Effector memory CD8-positive, alpha-beta T cell (primary cell): ENCODE measurements at regions not wholly inside any gene's neighbourhood (a gene's known extent, or its start where the extent isn't known, plus 50 kb on each side); places are given as distances from the start of the nearest gene placed in this dataset.

Experiments used
- ATAC-seq: fragments of 150-1000 bp; cut with Tn5 transposase; replicated peaks from 2 replicates; pipeline ENCODE4 v1.10.0; 2021; ENCODE audit warnings: mild to moderate bottlenecking, moderate library complexity
- DNase-seq, 3 experiments: peaks; one replicate each; pipeline ENCODE4 v3.0.0; 2021
- H3K27ac Mint-ChIP-seq, 2 donors: one replicate each; pipeline ENCODE4 v1.8.0; 2022; ENCODE audit warnings: mild to moderate bottlenecking in 2 of 2, mixed read lengths in 2 of 2, moderate library complexity in 2 of 2
- H3K27me3 Mint-ChIP-seq, 2 donors: one replicate each; pipeline ENCODE4 v1.8.0; 2022; ENCODE audit warnings: mixed read lengths in 2 of 2
- H3K36me3 Mint-ChIP-seq: one replicate; pipeline ENCODE4 v1.8.0; 2022; ENCODE audit warnings: mild to moderate bottlenecking, moderate library complexity, mixed read lengths; ENCODE audit not compliant: insufficient read depth
- H3K4me1 Mint-ChIP-seq, 2 donors: one replicate each; pipeline ENCODE4 v1.8.0; 2022; ENCODE audit warnings: low read depth in 2 of 2, mixed read lengths in 2 of 2
- H3K4me3 Mint-ChIP-seq, 2 donors: one replicate each; pipeline ENCODE4 v1.8.0; 2022; ENCODE audit warnings: mild to moderate bottlenecking in 2 of 2, mixed read lengths in 2 of 2, moderate library complexity in 2 of 2
- H3K9me3 Mint-ChIP-seq, 2 donors: one replicate each; pipeline ENCODE4 v1.8.0; 2022; ENCODE audit warnings: mixed read lengths in 2 of 2

GRCh38 chr6:33958526-33959328 lies 154.9 kb upstream of the MLN start:
- Mint-ChIP-seq H3K36me3 (peaks cover 3% of the 10 kb centered on the region), H3K27me3 (peaks cover 19 to 83% of the 10 kb centered on the region in 2 donors)
- no peak for ATAC-seq

GRCh38 chr6:33957892-33958525 lies 154.2 kb upstream of the MLN start:
- Mint-ChIP-seq H3K9me3 (no peaks in the 10 kb centered on the region), H3K4me3 (no peak overlapping the region), H3K27ac (no peak overlapping the region), H3K27me3 (peaks cover 26 to 83% of the 10 kb centered on the region in 2 donors), H3K4me1 (peaks cover 19 to 27% of the 10 kb centered on the region in 2 donors), H3K36me3 (peaks cover 3% of the 10 kb centered on the region)
- DNase-seq (no peak), ATAC-seq (no peak)

More at GRCh38 chr6:33958526-33959328, 154.9 kb upstream of the MLN start:
- H3K9me3 Mint-ChIP-seq: no peaks in the 10 kb centered on the region
- H3K4me1 Mint-ChIP-seq: peaks cover 20 to 28% of the 10 kb centered on the region in 2 donors
- DNase-seq: no peak
- no peak overlapping the region for H3K27ac Mint-ChIP-seq
- no peak overlapping the region for H3K4me3 Mint-ChIP-seq

GRCh38 chr6:33957131-33957891 lies 153.5 kb upstream of the MLN start:
- no peak overlapping the region for H3K4me3 Mint-ChIP-seq
- ATAC-seq: no peak
- H3K27ac Mint-ChIP-seq: no peak overlapping the region
- peaks cover 3% of the 10 kb centered on the region for H3K36me3 Mint-ChIP-seq
- no peaks in the 10 kb centered on the region for H3K9me3 Mint-ChIP-seq
- no peak for DNase-seq
- H3K4me1 Mint-ChIP-seq: peaks cover 17 to 24% of the 10 kb centered on the region in 2 donors
- peaks cover 29 to 83% of the 10 kb centered on the region in 2 donors for H3K27me3 Mint-ChIP-seq

- Mint-ChIP-seq H3K36me3 (peaks cover 3% of the 10 kb centered on the region), H3K27ac (no peak overlapping the region), H3K4me1 (peaks cover 17 to 24% of the 10 kb centered on the region in 2 donors), H3K4me3 (no peak overlapping the region), H3K9me3 (no peaks in the 10 kb centered on the region), H3K27me3 (peaks cover 29 to 79% of the 10 kb centered on the region in 2 donors)
- no peak for ATAC-seq
- DNase-seq: no peak
Observed at GRCh38 chr6:33956206-33956605, 152.4 kb upstream of the MLN start.

GRCh38 chr6:33955566-33955965 lies 151.8 kb upstream of the MLN start:
- H3K4me1 Mint-ChIP-seq: peaks cover 17 to 24% of the 10 kb centered on the region in 2 donors
- no peak for DNase-seq
- ATAC-seq: no peak
- H3K9me3 Mint-ChIP-seq: no peaks in the 10 kb centered on the region
- peaks cover 29 to 74% of the 10 kb centered on the region in 2 donors for H3K27me3 Mint-ChIP-seq
- no peak overlapping the region for H3K4me3 Mint-ChIP-seq
- H3K27ac Mint-ChIP-seq: no peak overlapping the region
- peaks cover 3% of the 10 kb centered on the region for H3K36me3 Mint-ChIP-seq

GRCh38 chr6:33954453-33954852 lies 150.7 kb upstream of the MLN start:
- Mint-ChIP-seq H3K36me3 (peaks cover 3% of the 10 kb centered on the region), H3K9me3 (no peaks in the 10 kb centered on the region), H3K27ac (no peak overlapping the region), H3K4me3 (no peak overlapping the region), H3K4me1 (peaks cover 17 to 24% of the 10 kb centered on the region in 2 donors), H3K27me3 (peaks cover 29 to 73% of the 10 kb centered on the region in 2 donors)
- no peak for DNase-seq
- ATAC-seq: no peak

GRCh38 chr6:33953171-33953570 lies 149.4 kb upstream of the MLN start:
- ATAC-seq (no peak), DNase-seq (no peak)
- Mint-ChIP-seq H3K27ac (no peak overlapping the region), H3K36me3 (peaks cover 3% of the 10 kb centered on the region), H3K27me3 (peaks cover 22 to 75% of the 10 kb centered on the region in 2 donors), H3K4me1 (peaks cover 16 to 18% of the 10 kb centered on the region in 2 donors), H3K4me3 (no peak overlapping the region), H3K9me3 (no peaks in the 10 kb centered on the region)

- Mint-ChIP-seq H3K27ac (no peak overlapping the region), H3K9me3 (no peaks in the 10 kb centered on the region), H3K4me3 (no peak overlapping the region), H3K36me3 (peaks cover under 1% of the 10 kb centered on the region), H3K27me3 (peaks cover 17 to 63% of the 10 kb centered on the region in 2 donors), H3K4me1 (peaks cover 10 to 11% of the 10 kb centered on the region in 2 donors)
- no peak for ATAC-seq
- no peak for DNase-seq
Observed at GRCh38 chr6:33952016-33952415, 148.2 kb upstream of the MLN start.

- H3K27ac Mint-ChIP-seq: no peak overlapping the region
- no peaks in the 10 kb centered on the region for H3K9me3 Mint-ChIP-seq
- no peak overlapping the region for H3K4me3 Mint-ChIP-seq
- no peaks in the 10 kb centered on the region for H3K36me3 Mint-ChIP-seq
- H3K4me1 Mint-ChIP-seq: peaks cover 5 to 9% of the 10 kb centered on the region in 2 donors
- no peak for DNase-seq
- no peak for ATAC-seq
- peaks cover 11 to 55% of the 10 kb centered on the region in 2 donors for H3K27me3 Mint-ChIP-seq
Observed at GRCh38 chr6:33950891-33951889, 147.4 kb upstream of the MLN start.

GRCh38 chr6:33950472-33950881 lies 146.7 kb upstream of the MLN start:
- no peak for ATAC-seq
- Mint-ChIP-seq H3K27ac (no peak overlapping the region), H3K36me3 (no peaks in the 10 kb centered on the region), H3K27me3 (peaks cover 11 to 49% of the 10 kb centered on the region in 2 donors), H3K9me3 (no peaks in the 10 kb centered on the region), H3K4me1 (peaks cover 5 to 9% of the 10 kb centered on the region in 2 donors), H3K4me3 (no peak overlapping the region)
- DNase-seq: no peak

GRCh38 chr6:33949877-33950435 lies 146.2 kb upstream of the MLN start:
- DNase-seq: no peak
- Mint-ChIP-seq H3K27ac (no peak overlapping the region), H3K4me1 (peaks cover 5 to 7% of the 10 kb centered on the region in 2 donors), H3K27me3 (peaks cover 11 to 50% of the 10 kb centered on the region in 2 donors), H3K9me3 (no peaks in the 10 kb centered on the region), H3K36me3 (no peaks in the 10 kb centered on the region), H3K4me3 (no peak overlapping the region)
- no peak for ATAC-seq

- Mint-ChIP-seq H3K4me1 (peaks cover 0 to 2% of the 10 kb centered on the region in 2 donors), H3K27me3 (peaks cover 11 to 50% of the 10 kb centered on the region in 2 donors), H3K9me3 (no peaks in the 10 kb centered on the region), H3K4me3 (no peak overlapping the region), H3K27ac (no peak overlapping the region), H3K36me3 (no peaks in the 10 kb centered on the region)
- ATAC-seq: no peak
- no peak for DNase-seq
Observed at GRCh38 chr6:33949111-33949510, 145.3 kb upstream of the MLN start.
